Activated CD4-positive, CD25-positive, alpha-beta regulatory T cell treated with anti-CD3 and anti-CD28 coated beads, Interleukin-2, amount 50 U/mL, for 24 hours (primary cell): ENCODE measurements at regions not wholly inside any gene's neighbourhood (a gene's known extent, or its start where the extent isn't known, plus 50 kb on each side); places are given as distances from the start of the nearest gene placed in this dataset.
"Not testable (repeated sequence)": the region's sequence is repeated elsewhere in the genome, so short reads cannot be mapped to it uniquely, and the experiment has no call there.

ENCODE experiments used
- ATAC-seq, 2 donors: fragments of 150-1000 bp; cut with Tn5 transposase; one replicate each; pipeline ENCODE4 v1.10.0; 2021; ENCODE audit warnings: mild to moderate bottlenecking in 1 of 2, moderate library complexity in 1 of 2

DNA sequence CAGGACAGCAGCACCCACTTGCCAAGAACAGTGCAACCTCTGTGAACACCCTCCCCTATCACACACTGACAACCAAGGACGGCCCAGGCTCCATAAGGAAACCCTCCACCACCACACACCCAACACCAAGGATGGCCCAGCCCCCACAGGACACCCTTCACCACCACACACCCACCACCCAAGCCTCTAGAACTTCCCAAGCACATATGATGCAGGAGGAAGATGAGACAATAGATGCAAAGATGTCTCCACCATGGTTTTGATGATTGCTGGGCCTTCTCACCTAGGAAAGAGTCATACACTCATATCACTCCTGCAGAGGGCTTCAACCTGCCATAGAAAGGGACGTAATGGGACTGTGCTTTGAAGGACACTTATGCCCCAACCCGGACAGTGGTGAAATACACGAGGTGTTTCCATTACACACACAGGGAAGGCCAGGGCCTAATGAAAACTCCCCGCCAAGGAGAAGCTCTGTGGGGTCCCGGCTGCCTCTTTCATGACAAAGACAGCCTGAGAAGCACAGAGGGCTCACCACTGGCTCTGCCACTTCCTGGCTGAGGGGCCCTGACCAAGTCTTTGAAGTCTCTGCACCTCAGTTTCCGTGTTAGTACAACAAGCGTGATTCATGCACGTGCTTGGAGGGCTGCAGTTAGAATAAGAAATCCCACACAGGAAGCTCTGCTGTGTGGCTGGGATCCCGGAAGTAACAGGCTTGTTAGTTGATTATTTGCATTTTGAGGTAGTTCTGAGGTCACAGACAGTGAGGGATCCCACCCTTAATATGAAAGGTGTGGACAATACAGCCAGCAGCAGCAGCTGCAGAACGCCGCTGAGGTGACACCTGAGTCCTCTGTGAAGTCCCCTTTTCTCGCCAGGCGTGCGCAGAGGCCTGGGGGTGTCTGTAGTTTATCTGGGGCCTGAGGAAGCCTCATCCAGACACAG is 61.9 kb upstream of the ATP12A start:
- peak; percentile 95 for ATAC-seq

DNA sequence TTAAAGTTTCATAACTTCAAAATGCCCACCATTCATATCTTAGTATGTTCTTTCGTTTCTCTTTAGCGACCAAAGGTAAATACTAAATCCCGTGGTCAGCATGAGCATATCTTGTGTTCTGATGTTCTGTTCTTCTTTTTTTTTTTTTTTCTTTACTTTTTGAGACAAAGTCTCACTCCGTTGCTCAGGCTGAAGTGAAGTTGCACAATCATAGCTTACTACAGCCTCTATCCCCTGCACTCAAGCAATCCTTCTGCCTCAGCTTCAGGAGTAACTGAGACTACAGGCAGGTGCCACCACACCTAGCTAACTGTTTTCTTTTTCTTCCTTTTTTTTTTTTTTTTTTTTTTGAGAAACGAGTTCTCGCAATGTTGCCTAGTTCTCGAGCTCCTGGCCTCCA is 60.9 kb upstream of the ATP12A start:
- no peak for ATAC-seq

DNA sequence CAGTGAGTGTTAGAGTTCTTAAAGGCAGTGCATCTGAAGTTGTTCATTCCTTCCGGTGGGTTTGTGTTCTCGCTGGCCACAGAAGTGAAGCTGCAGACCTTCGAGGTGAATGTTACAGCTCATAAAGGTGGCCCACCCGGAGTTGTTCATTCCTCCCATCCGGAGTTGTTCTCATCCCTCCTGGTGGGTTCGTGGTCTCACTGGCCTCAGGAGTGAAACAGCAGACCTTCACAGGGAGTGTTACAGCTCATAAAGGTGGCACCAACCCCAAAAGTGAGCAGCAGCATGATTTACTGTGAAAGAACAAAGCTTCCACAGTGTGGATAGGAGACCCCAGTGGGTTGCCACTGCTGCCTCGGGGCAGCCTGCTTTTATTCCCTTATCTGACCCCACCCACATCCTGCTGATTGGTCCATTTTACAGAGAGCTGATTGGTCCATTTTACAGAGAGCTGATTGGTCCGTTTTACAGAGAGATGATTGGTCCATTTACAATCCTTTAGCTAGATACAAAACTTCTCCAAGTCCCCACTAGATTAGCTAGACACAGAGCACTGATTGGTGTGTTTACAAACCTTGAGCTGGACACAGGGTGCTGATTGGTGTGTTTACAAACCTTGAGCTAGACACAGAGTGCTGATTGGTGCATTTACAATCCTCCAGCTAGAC is 57.6 kb upstream of the ATP12A start:
- not testable (repeated sequence) for ATAC-seq

DNA sequence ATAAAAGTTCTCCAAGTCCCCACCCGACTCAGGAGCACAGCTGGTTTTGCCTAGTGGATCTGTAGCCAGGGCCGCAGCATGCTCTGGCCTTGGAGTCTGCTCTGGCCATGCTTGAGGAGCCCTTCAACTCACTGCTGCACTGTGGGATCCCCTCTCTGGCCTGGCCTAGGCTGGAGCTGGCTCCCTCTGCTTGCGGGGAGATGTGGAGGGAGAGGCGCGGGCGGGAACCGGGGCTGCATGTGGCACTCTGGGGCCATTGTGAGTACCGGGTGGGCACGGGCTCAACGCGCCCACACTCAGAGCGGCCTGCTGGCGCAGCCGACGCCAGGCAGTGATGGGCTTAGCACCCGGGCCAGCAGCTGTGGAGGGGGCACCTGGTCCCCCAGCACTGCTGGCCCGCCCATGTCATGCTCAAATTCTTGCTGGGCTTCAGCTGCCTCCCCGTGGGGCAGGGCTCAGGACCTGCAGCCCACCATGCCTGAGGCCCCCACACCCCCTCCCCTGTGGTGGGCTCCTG is 57.0 kb upstream of the ATP12A start:
- no peak for ATAC-seq

DNA sequence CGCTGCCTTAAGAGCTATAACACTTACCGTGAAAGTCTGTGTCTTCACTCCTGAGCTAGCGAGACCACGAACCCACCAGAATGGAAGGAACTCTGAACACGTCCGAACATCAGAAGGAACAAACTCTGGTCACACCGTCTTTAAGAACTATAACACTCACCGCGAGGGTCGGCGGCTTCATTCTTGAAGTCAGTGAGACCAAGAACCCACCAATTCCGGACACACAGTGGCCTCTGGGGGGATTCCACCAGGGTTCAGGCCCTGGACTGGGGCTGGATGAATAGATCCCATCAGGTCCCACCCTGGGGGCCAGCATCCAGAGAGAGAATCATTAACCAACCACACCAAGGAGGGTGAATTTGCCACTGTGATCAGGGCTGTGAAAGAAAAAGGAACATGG is 55.8 kb upstream of the ATP12A start:
- no peak for ATAC-seq

DNA sequence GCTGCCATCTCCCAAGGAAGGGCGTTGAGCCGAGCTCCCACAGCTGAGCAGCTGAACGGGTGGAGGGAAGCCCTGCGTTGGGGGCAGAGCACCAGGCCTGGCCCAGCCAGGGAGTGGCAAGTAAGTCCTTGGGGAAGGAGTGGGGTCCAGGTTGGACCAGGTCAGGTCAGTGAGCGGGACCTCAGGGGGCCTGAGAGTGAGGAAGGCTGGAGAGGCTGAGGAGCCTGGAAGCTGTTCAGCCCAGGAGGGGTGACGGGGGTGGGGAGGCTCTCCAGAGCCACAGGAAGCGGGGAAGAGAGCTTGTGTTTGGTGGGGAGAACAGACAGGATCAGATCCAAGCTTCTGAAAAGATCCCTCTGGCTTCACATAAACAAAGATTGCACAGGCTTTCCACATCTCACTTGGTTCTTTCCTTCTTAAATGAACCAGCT is 55.4 kb upstream of the ATP12A start:
- no peak for ATAC-seq

DNA sequence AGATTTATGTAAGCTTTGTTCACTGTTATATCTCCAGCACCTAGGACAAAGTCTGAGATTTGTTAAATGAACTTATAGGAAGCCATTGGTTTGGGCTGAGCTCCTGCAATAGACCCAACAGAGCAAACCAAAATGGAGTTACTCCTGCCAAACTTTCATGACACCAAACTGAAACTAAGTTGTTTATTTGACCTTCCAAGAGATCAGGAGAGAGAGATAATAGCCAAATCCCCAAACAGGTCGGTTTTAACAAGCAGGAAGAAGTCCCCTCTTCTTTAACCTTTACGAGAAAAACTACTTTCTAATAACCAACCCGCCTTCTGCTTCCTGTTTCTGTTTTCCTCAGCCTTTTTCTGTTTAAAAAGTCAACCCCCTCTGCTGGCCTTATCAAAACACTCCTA is 54.9 kb upstream of the ATP12A start:
- peak; percentile 27 to 28 for ATAC-seq

DNA sequence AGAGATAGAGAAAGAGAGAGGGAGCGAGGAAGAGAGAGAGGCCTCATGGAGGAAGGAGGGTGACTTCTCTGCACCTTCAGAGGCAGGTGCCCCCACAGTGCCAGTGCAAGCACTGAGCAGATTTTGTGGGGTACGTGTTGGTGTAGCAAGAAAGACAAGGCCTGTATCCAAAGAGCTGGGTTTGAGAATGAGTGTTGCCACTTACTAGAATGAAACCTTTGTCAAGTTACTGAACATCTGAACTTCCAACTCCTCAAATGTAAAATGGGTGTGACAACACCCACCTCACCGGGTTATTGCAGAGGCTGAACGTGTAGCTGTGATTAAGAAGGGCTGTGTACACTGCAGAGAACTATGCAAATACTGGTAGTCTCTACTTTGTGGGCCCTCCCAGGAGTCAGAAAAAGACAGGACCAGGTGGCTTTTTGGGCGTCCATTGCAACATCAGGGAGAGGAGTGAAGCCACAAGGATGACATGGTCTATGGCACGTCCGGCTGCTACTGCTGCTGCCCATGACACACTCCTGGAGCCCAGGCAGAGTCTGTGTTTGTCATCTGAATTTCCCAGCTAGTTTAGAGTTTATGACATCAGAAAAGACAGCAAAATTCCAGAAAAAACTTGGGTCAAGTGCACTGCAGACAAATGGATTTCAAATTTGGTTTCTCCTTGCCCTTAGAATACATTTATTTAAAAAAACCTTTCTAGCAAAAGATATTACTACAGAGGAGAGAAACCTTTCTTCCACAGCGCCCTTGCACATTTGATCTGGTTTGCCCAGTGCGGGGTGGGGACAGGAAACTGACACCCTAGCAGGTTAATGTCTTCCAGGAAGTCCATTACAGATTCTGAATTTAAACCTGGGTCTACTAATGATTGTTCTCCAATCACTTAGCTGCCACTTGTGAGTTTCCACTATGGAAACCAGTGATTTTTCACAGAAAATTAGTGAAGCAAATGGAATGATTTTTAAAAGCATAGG is 54.0 kb upstream of the ATP12A start:
- peak; percentile 68 to 81 for ATAC-seq

DNA sequence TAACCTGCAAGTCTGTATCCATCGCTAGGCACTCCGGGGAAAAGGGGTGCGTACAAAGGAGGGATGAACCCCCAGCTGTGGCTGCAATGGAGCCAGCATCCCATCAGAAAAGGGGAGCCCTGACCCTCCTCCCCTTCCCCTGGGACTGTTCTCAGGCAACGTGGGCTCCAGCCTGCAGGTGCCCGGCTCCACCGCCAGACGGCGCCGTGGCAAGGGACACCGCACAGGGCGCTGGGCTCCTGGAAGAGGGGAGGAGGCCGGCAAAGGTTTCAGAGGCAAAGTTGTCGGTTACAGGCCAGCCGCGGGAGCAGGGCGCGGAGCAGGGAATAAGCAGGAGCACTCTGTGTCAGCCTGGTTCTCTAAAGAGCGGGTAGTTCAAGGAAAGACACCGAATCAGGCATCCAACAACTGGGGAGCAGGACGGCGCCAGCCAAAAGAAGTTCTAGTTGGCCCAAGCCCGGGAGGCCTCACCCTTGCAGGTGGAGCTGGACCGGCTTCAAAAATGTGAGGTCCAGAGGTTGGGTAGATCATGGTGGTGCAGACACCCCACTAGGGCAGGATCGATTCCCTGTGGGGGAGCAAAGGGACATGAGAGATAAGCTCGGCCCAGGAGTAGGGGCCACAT is 53.0 kb upstream of the ATP12A start:
- ATAC-seq: no peak

DNA sequence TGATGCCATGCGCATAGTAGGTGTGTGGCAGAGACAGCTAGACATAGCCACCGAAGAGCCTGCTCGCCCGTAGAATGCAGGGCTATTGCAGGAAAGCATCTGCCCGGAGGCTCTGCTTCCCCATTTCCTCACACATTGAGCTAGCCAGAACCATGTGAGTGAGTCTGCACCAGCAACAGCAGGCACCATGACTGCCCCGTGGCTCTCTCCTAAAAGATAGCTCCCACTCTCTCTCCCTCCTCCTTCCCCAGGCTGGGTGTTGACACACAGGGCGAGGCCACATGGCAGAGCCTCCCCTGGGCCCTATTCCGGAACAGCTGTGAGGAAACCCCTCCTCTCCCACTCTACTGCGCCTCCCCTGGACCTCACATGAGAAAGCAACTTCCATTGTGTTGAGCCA is 52.3 kb upstream of the ATP12A start:
- ATAC-seq: no peak

DNA sequence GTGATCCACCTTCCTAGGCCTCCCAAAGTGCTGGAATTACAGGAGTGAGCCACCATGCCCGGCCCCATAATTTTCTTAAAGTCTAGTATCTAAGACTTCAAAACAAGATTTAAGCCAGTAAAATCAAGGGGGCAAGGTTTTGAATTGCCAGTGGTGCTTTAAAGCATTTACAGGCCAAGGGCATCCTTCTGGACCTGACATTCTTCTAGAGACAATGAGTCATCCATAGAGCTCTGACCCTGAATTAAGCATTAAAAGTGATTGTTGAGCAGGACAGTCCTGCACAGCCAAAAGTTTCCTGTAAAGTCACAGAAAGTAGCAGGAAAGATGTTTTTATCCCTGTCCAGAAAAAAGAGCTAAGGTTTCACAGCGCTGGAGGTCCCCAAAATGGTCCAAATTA is 50.9 kb upstream of the ATP12A start:
- ATAC-seq: no peak

DNA sequence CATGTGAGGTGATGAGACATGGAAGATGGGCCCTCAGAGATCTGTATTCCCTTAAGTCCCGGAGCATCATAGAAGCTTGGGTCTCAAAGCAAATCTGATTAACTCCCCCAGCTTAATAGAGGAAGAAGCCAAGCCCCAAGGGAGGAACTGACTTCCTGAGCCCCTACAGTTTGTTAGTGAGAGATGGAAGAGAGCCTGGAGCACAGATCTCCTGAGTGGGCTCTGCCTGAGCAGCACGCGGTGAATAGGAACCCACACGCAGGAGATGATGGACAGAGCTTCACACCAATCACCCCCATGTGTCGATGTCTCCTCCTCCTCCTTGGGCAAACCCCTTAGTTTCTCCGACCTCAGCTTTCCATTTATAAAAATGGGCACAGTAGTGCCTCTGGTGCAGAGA is 50.1 kb upstream of the ATP12A start:
- ATAC-seq: no peak
